Urothelium cell line (cell line): ENCODE measurements at regions not wholly inside any gene's neighbourhood (a gene's known extent, or its start where the extent isn't known, plus 50 kb on each side); places are given as distances from the start of the nearest gene placed in this dataset.

Experiments used
- DNase-seq: peaks from one replicate; pipeline ENCODE4 v3.0.0; 2011; ENCODE audit warnings: low spot score, mixed read lengths
- FAIRE-seq: peaks from 2 replicates; lab custom pipeline; 2011; peaks lifted over from hg19 to GRCh38; lab: Jason Lieb, UNC

- DNase-seq (no peak), FAIRE-seq (no peak)
These were observed 51.3 kb upstream of the EIF2S2 start for GRCh38 chr20:34163307-34163706.

- DNase-seq = no peak
- FAIRE-seq = no peak
These were observed 52.4 kb upstream of the EIF2S2 start for GRCh38 chr20:34164381-34164984.

- no peak for FAIRE-seq
- no peak for DNase-seq
These were observed 53.1 kb upstream of the EIF2S2 start for GRCh38 chr20:34165018-34165619.

GRCh38 chr20:34171640-34172039 is 59.6 kb upstream of the EIF2S2 start:
- no peak for DNase-seq
- FAIRE-seq = no peak

- no peak for DNase-seq
- no peak for FAIRE-seq
These were observed 60.9 kb upstream of the EIF2S2 start for GRCh38 chr20:34172926-34173325.

- FAIRE-seq (no peak), DNase-seq (no peak)
These were observed 63.0 kb upstream of the EIF2S2 start for GRCh38 chr20:34175079-34175478.

GRCh38 chr20:34175879-34176278 is 63.8 kb upstream of the EIF2S2 start:
- DNase-seq = no peak
- no peak for FAIRE-seq

- no peak for DNase-seq
- no peak for FAIRE-seq
These were observed 64.2 kb upstream of the ASIP start for GRCh38 chr20:34177052-34177451.

GRCh38 chr20:34179637-34180360 is 61.4 kb upstream of the ASIP start:
- DNase-seq (peak; percentile 38), FAIRE-seq (no peak)

- FAIRE-seq = no peak
These were observed 60.6 kb upstream of the ASIP start for GRCh38 chr20:34180460-34181120.

GRCh38 chr20:34181484-34181883 is 59.7 kb upstream of the ASIP start:
- FAIRE-seq = no peak
- no peak for DNase-seq

More at GRCh38 chr20:34180460-34181120, 60.6 kb upstream of the ASIP start:
- no peak for DNase-seq

GRCh38 chr20:34185766-34186620 is 55.2 kb upstream of the ASIP start:
- FAIRE-seq (no peak), DNase-seq (no peak)

- no peak for FAIRE-seq
- DNase-seq = no peak
These were observed 51.6 kb upstream of the ASIP start for GRCh38 chr20:34189572-34190163.

GRCh38 chr20:34190262-34190661 is 51.0 kb upstream of the ASIP start:
- no peak for DNase-seq
- FAIRE-seq = no peak

GRCh38 chr20:34190679-34191090 is 50.5 kb upstream of the ASIP start:
- DNase-seq (peak; percentile 83), FAIRE-seq (no peak)
